Kasumi-1 (cell line): ENCODE measurements at regions not wholly inside any gene's neighbourhood (a gene's known extent, or its start where the extent isn't known, plus 50 kb on each side); places are given as distances from the start of the nearest gene placed in this dataset.

Source experiments
- DNase-seq, 2 experiments: peaks; one replicate each; lab custom pipeline; 2025; lab: John Stamatoyannopoulos, UW

DNA sequence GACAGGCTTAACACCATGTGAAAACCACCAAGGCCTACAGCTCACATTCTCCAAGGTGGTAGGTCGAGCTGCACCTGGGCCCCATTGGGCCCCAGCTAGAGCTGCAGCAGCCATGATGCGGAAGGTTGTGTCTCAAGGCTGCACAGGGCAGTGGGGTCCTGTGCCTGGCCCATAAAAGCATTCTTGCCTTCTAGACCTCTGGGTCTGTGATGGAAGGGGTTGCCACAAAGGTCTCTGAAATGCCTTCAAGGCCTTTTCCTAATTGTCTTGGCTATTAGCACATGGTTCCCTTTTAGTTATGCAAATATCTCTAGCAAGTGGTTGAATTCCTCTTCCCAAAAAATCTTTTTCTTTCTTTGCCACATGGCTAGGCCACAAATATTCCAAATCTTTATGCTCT is 52.5 kb upstream of the C11orf58 start:
- no peak for DNase-seq

DNA sequence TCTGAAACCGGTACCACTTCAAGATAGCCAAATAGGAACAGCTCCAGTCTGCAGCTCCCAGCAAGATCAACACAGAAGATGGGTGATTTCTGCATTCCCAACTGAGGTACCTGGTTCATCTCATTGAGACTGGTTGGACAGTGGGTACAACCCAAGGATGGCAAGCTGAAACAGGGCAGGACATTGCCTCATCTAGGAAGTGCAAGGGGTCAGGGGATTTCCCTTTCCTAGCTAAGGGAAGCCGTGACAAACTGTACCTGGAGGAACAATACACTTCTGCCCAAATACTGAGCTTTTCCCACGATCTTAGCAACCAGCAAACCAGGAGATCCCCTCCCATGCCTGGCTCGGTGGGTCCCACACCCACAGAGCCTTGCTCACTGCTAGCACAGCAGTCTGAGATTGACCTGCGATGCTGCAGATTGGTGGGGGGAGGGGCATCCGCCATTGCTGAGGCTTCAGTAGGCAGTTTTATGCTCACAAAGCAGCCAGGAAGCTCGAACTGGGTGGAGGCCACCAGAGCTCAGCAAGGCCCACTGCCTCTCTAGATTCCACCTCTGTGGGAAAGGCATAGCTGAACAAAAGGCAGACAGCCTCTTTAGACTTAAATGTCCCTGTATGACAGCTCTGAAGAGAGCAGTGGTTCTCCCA is 59.9 kb upstream of the C11orf58 start:
- DNase-seq, result no peak

DNA sequence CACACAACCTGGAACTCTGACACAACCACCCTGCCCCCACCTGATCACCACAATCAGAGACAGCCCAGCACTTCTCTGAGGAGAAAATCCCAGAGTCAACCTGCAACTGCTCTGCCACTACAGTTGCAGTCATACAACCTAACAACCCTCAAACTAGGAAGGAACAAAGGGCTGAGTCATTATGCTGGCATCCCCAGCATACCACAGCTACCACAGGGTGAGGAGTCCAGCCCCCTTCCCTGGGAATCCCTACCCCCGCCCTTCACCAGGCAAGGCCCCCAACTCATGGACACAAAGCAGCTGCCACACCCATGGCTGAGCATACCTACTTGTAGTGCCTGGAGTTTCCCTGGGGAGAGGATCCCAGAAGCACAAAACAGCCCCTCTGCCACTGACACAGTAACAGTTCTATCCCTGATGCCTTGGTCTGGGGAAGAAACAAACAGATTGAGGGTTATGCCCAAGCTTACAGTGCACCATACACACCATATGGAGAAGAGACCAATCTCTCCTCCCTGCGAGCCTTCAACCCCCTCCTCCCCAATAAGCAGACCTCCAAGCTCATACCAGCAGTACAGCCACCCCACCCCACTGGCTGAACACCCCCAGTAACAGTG is 68.5 kb upstream of the C11orf58 start:
- DNase-seq, result no peak

DNA sequence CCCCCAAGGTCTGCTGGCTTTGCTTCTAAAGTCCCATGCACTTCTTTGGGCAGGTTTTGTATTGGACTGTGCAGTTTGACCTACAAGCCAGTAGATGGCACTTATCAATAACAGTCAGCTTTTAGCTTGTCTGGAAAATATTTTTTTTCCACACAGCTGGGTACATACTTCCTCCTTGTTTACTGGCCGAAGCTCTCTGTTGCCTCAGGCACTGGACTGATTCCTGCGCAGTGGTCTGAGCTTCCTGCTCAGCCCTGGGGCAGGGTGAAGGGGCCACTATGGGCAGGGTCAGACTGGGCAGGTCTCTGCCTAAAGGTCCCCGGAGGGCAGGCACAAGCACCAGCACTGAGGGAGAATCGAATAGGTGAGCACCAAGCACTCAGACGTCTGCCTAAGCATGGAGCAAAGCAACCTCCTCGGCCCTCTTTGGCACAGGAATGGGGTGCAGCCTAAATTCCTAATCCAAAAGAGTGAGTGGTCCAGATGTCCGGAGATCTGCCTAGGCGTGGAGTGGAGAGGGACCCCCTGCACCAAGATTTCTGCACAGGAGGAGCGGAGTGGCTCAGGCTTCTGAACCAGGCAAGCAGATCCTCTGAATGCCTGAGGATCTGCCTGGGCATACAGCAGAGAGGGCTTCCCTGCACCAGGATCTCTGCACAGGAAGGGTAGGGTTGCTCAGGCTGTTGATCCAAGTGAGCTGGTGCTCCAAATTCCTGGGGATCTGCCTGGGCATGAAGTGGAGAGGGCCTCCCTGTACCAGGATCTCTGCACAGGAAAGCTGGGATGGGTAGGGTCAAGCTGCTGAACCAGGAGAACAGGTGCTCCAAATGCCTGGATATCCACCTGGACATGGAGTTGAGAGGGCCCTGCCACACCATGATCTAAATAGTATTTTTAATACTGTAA is 105.9 kb upstream of the C11orf58 start:
- peak; percentile 21 to 27 for DNase-seq

DNA sequence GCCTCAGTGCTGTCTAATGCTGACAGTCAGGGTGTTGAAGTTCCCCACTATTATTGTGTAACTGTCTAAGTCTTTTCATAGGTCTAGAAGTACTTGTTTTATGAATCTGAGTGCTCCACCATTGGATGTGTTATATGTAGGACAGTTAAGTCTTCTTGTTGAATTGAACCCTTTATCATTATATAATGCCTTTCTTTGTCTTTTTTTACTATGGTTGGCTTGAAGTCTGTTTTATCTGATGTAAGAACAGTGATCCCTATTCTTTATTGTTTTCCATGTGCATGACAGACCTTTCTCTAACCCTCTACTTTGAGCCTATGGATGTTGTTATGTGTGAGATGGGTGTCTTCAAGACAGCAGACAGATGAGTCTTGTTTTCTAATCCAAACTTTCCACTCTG is 107.8 kb upstream of the C11orf58 start:
- DNase-seq, result no peak

DNA sequence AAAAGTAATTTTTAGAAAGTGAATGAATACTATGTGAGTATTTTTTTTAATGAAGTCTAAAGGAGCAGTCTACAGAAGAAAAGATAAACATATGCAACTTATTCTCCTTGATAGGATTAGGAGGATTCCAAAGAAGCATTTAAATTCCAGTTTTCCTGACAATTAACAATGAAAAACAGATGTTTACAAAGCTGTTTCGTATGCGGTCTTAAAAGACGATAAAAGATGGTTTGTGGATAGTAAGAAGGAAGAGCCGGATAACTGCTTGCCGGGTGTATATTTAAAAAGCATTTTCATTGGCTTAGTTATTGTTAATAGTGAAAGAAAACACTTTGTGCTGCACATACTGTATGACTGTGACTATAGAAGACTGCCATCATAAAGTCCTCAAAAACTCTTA is 120.0 kb upstream of the C11orf58 start:
- DNase-seq, result no peak

DNA sequence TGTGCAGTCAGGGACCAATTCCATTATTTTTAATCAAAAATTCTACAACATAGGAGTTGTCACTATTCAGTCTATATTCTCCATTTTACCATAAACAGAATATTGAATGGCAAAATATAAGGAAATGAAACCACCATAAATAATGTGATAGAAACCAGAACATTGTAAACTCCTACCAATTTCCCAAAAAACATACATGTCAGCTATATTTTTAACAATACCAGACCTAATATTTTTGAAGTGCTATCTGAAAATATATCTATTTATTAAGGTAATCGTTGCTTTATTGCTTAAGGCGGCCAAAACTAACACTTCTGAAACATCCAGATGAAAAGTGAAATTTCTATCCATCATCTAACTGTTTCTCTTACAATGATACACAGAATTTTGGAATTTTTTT is 123.0 kb upstream of the C11orf58 start:
- no peak for DNase-seq

DNA sequence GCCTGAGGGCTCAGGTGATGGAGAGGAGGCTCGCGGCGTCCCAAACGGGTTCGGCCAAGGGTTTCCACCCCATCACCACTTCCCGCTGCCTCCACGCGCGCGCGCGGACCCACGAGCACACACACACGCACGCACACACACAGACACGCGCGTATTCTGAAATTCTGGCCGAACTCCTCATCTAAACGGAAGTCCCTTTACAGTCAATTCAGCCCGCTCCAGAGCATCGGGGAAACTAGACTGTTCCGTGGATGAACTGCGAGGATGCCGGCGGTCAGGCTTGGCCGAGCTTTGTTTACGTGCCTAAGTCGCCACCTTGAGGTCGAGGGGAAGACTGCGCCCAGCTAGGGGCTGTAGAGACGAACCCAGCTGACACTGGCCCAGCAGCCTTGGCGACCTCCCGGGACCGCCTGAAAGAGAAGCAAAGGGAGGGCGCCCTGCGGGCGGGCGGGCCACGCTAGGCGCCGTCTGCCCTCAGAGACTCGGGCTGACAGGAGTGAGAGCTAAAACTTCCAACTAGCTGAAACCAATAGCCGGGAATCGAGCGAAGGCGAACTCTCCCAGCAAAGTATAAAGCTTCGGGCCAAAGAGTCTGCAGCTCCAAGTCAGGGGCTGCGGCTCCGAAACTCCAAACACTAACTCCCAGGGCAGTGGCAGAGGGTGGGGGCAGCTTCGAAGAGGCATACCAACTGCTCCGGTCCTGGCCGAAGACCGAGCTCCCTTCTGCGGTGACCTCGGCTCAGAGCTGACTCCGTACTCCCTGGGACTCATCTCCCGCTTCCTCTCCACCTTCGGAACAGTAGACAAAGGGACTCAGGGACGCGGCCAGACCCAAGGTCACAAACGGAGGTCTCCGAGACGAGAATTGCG is 124.7 kb upstream of the C11orf58 start:
- peak; percentile 70 to 75 for DNase-seq

DNA sequence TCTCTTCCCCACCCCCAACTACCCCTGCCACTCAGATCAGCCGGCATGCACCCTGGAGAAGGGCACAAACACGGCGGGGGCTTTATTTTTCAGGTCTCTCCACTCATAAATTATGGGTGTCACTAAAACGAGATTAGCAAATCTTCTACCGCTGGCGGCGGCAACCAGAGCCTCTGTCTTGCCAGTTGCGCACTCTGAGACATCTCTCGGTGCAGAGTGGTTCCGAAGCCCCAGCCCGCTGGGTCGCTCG is 125.3 kb upstream of the C11orf58 start:
- DNase-seq, result no peak

DNA sequence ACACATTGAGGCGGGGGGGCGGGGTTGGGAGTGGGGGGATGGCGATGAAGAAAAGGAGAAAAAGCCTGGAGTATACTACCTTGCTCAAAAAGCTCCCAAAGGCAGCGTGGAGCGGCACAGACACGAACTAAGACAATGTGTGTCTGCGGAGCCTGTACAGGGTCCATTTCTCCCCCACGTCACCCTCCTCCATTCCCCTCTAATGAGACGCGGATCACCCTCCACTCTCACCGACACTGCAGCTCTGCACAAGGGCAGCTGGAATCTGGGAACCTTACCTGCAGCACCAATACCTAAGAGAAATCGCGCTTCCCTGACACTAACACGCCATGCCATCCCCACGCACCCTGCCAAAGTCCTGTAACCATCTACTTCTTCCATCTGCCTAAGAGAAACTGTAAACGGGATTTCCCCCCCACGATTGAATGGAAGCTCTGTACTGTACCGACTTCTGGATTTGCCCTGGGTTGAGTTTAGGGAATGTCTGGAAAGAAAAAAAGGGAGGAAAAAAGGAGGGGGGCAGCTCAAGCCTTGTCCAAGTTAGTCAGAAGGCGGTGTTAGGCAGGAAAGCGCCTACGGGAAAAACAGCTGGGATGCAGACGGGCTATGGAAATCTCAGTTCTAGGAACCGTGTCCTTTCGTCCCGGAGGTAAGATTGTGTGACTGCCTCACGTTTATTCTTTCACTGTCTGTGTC is 125.7 kb upstream of the C11orf58 start:
- no peak for DNase-seq

DNA sequence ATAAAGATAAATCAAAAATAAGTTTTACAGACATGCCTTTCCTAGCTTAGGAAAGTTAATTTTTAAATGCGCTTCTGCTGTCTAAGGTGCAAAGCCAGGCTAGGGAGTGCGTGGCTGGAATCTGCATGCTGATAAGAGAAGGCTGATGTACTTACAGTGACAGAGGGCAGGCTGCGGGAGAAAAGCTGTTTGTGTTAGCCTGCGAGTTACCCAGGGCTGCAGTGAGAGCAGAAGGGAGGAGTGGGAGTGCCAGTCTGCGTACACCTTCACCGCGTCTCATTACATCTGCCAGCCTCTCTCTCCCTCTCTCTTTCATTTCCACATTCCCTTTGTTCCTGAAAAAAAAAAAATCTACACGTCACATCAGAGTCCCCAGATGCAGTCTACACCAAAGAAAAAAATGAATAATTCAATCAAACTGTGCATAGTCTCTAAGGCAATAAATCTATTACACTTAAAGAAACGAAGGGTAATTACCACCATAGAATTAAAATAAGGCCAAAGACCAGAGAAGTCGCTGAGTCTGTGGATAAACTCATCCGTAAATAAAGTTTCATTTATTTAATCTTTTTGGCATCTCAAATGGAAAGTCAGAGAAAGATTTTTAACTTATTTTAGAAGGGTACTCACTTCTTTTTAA is 126.4 kb upstream of the C11orf58 start:
- DNase-seq, result no peak

DNA sequence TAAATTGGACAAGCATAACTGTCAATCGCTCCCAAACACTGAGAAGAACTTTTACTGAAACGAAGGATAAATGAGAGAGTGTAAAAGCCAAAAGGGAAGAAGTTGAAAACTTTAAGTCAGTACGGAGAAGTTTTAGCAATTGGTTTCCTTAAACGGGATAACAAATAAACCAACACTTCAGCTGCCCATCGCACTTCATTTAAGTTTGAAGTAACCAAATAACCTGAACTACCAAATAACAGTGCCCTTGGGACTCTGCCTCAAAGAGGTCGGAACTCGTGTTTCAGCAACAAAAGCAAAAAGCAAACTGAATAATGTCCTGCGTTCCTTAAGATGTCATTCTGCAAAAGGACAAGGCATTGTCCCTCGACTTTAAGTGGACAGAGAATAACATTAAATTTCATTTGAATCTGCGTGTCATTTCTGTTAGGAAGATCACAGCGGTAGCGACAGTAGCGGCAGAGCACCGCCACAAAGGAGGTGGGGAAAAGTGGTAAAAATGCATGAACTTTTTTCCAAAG is 127.0 kb upstream of the C11orf58 start:
- DNase-seq, result no peak

DNA sequence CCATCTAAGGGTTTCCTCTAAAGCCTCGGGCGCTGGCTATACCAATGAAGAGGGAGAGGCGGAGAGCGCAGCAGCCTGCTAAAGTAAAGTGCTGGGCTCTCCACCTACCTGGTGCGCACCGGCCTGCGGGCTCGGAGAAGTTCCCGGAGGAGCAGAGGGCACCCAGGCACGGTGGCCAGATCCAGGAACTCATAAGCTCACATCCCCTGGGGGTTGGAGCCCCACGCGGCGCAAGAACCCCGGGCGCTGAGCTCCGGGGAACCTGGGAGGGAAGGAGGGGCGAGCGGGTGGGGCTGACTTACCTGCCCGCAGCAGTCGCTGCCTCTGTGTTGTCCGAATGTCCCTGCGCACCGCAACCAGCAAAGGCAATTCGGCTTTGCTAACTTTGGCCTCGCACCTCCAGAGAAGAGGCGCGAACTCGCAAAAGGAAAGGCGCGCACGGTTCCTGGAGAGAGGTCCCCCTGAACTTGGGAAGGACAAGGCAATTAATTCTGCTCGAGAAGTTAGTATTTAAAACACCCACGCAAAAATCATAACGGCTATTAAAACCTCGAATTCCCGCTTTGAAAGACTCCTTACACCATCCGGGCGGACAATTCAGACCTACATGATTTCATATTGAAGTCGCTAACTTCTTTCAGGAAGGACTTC is 127.6 kb upstream of the C11orf58 start:
- no peak for DNase-seq

DNA sequence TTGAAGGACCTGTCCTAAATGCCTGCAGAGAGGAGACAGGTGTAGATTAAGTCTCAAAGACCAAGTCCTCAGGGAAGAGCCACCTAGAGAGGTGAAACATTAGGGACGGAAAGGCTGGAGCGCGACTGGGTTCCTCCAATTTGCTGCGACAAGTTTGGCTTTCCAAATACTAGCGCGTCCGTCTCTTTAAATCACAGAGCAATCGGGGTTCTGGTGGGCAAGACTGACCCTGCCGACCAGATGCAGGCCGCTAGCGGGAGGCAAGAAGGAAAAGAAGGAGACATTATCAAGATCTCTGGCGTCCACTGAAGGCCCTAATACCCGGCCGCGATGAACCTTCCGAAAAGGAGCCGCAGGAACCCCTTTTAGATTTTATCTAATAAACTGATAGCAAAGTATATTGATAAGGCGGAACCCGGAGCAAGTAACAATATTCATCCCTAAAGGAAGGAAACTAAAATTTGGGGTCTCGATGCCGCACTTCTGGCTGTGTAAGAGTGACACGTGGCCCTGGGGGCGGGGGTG is 128.2 kb upstream of the C11orf58 start:
- no peak for DNase-seq

DNA sequence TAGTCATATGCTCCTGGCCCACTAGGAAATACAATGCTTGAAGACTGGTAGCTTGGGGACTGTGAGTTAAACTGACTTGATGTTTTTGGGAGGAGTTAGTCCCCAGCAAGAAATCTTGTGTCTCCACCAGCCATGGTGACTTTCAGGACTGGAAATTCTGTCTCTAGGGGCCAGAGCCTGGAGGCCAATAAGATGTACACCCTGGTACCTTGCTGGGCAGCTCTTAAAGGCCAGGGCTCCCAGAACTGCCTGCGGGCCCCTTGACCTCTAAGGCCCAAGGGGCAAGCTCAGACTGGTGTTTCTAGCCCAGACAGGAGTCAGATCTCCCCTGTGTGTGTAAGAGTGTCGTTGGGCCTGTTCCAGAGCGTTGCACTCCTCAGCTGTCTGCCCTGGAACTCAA is 128.7 kb upstream of the C11orf58 start:
- DNase-seq, result no peak

DNA sequence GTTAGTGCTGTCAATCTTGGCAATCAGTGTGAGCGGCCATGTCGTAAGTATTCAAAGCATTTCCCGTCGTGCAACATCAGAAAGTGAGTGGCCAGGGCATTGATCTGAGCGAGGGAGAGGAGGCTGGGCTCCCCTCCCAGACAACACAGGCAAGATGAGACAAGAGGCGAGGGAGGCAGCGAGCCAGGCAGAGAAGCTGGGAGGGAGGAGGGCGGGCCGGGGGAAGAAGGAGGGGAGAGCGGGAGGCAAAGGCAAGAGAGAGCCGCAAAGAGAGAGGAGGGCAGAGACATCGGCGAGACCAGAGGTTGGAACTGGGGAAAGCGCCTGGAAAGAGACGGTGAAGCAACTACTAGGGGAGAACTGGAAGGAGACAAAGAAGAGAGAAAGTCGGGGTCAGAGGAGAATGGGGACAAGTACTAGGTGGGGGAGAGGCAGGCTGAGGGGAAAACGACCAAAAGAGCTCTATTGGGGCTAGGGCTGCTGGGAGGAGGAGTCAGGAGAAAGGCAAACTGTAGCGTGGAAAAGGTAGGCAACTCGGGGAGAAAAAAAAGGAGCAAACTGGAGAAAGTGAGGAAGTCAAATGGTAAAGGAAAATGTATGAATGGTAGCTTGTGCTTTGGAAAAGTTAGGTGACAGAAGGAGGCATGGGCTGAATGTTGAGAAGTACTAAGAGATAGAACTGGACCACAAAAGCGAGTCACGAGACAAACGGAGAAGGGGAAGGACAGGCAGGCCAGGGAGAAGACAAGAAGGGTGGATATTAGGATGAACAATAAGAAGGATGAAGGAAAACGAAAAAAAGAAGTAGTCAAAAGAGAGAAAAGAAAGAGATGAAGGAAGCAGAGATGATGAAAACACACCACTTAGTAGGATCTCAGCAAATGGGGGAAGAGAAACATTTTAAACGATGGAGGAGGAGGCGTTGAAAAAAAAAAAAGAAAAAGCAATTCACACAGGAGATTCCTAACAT is 130.5 kb upstream of the C11orf58 start:
- DNase-seq, result no peak

DNA sequence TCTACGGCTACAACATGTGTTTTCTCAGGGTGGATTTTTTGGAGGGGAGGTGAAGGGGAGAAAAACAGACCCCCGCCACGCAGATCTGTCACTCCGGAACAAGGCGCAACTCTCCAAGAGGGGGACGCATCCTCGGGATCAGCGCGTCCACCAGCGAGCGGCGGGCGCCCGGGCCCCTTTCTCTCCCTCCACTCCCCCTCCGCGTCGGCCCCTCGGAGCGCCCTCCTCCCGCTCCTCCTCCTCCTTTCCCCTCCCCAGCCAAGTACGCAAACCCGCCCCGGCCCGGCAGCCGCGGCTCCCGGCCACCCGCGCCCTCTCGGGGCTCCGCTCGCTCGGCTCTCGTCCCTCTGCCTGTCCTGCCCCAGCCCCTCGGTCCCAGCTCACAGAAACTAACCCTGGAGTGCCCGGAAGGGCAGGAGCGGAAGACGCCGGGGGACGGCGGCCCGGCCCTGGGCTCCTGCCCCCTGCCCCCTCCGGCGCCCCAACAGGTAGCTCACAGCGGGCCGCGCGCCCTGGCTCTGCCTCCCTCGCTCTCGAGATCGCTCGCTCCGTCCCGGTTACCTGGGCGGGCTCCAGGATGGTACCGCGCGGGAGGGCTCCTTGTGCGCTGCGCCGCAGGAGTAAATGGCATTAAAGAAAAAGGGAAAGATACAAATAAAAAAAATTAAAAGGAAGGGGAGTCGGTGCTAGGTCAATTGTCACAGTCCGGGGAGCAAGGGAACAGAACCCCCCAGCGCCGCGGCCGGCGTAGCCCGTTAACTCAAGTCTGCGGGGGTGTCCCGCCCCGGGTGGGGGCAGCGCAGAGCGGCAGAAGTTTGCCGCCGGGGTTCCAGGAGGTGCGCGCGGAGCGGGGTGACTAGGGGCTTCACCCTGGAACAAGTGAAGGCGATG is 131.4 kb upstream of the C11orf58 start:
- no peak for DNase-seq
